ENCODE measurements at regions not wholly inside any gene's neighbourhood (a gene's known extent, or its start where the extent isn't known, plus 50 kb on each side); places are given as distances from the start of the nearest gene placed in this dataset.
"Not testable (repeated sequence)": the region's sequence is repeated elsewhere in the genome, so short reads cannot be mapped to it uniquely, and the experiment has no call there.

DNA sequence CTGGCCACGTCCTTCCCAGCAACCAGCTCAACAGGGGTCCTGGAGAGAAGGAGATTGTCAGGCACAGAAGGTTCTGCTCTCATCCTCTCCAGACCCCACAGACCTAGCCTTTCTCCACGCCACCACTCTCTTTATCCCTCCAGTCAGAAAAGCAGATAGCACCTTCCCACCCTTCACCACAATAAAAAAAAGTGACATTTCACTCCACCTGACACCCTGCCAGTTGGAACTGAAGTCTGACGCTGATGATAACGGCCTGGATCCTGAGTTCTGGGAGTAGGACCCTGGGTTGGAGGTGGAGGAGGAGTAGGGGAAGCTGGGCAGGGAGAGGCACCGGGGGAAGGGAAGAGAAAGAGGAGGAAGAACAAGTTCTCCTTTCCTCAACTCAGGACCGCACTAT, 127.5 kb upstream of the ANO1 start:
- H3K4me3 ChIP-seq (ENCODE audit: low read depth, low read length) = no peak overlapping the region
- no peak for DNase-seq (ENCODE audit: low read depth)
- TF ChIP-seq, protein P1, sequence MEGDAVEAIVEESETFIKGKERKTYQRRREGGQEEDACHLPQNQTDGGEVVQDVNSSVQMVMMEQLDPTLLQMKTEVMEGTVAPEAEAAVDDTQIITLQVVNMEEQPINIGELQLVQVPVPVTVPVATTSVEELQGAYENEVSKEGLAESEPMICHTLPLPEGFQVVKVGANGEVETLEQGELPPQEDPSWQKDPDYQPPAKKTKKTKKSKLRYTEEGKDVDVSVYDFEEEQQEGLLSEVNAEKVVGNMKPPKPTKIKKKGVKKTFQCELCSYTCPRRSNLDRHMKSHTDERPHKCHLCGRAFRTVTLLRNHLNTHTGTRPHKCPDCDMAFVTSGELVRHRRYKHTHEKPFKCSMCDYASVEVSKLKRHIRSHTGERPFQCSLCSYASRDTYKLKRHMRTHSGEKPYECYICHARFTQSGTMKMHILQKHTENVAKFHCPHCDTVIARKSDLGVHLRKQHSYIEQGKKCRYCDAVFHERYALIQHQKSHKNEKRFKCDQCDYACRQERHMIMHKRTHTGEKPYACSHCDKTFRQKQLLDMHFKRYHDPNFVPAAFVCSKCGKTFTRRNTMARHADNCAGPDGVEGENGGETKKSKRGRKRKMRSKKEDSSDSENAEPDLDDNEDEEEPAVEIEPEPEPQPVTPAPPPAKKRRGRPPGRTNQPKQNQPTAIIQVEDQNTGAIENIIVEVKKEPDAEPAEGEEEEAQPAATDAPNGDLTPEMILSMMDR (IDR thresholded peaks at IDR 0.05; ENCODE audit: insufficient read depth, low read depth, low read length) = no peak

DNA sequence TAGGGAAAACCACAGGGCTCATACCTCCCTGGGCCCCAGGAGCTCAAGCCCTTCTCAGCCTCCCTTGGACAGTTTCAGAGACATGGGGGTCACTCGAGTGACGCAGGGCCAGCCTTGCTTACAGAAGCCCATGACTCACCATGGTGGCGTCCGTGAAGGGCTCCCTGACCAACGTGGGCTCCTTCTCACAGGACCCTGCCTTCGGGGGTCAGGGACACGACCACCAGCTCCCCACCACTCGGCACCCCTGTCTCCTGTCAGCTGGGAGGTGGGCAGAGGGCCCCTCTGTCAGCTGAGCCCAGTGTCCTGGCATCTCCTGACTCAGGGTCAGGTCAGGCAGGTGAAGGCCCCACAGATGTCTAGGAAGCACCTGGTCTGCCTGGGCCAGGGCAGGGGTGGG, 126.3 kb upstream of the ANO1 start:
- TF ChIP-seq, protein P1 (IDR thresholded peaks at IDR 0.05; ENCODE audit: insufficient read depth, low read depth, low read length) = no peak
- no peak for DNase-seq (ENCODE audit: low read depth)
- no peak overlapping the region for H3K4me3 ChIP-seq (ENCODE audit: low read depth, low read length)

DNA sequence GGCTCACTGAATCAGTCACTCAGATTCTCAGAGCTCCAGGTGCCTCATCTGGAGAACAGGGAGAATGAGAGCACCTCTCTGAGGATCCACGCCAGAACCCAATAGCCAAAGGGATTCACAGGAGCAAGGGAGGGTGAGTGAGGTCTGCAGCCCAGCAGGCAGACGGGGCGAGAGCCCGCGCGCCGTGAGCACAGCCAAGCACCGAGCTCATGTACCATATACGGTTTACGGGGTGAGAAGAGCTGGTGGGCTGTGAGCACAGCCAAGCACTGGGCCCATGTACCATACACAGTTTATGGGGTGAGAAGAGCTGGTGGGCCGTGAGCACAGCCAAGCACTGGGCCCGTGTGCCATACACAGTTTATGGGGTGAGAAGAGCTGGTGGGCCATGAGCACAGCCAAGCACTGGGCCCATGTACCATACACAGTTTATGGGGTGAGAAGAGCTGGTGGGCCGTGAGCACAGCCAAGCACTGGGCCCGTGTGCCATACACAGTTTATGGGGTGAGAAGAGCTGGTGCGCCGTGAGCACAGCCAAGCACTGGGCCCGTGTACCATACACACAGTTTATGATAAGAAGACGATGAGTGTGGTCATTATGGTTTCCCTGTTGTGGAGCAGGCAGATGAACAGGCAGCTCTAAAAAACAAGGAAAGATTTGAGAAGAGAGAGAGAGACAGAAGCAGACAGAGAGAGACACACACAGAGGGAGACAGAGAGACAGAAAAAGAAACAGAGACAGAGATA, 125.7 kb upstream of the ANO1 start:
- DNase-seq (ENCODE audit: low read depth); H3K4me3 ChIP-seq (ENCODE audit: low read depth, low read length): not testable (repeated sequence)

DNA sequence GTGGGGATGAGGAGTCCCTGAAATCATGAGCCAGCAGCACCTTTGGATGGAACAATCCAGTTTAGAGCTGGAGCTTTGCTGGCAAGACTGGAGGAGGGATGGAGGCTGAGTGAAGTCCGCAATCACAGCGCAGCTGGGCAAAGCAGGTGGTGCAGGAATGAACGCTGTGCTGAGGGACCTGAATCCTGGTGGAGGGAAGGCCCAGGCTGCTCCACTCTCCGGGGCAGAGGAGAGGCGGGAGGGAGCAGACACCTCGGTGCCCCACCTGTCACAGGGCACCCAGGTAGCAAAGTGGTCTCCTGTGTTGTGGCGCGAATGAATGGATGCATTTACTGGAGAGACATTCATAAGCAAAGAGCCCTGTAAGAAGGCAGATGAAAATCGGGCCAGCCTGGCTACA, 124.8 kb upstream of the ANO1 start:
- no peak overlapping the region for H3K4me3 ChIP-seq (ENCODE audit: low read depth, low read length)
- TF ChIP-seq, protein P1 (IDR thresholded peaks at IDR 0.05; ENCODE audit: insufficient read depth, low read depth, low read length) = no peak

DNA sequence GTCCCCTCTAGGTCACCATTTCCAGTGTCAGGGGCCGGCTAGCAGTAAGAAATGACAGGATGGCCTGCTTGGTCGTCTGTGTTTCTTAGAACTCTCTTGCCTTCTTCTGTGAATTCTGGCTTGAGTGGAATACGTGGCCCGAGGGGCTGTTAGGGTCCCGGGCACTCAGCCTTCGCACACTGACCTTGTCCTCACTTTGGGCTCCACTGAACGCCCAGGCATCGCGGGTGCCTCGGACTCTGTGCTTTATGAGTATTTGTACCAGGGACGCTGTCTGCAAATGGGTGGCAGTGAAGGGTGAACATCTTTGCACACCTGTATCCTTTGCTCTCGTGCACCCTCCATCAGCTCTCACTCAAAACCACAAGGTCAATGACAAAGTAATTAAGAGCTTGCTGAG, 123.4 kb upstream of the ANO1 start:
- TF ChIP-seq, protein P1 (IDR thresholded peaks at IDR 0.05; ENCODE audit: insufficient read depth, low read depth, low read length) = no peak
- no peak overlapping the region for H3K4me3 ChIP-seq (ENCODE audit: low read depth, low read length)
- DNase-seq (ENCODE audit: low read depth) = no peak

More for the DNA sequence above, 124.8 kb upstream of the ANO1 start:
- DNase-seq (ENCODE audit: low read depth) = no peak

DNA sequence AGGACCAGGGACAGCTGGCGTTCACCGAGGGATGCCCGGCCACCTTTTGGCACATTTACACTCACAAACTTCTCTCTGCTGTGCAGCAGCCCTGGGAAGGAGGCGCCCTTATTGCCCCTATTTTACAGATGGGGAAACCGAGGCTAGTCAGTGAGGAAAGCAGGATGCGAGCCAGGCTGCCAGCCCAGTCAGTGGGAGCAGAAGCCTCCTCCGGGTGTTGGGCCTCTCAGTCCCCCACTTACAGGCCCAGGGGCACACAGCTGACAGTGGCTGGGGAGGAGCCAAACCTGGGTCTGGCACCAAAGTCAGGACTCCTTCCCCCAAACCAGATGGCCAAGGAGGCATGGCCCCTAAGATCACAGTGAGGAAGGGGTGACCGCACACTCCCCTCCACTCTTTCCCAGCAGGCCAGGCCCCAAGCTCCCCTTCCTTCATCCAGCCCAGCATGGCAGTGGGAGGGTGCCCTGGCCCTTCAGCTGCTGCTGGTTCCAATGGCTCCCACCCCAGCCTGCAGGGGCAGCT, 121.4 kb upstream of the ANO1 start:
- DNase-seq (ENCODE audit: low read depth) = no peak
- TF ChIP-seq, protein P1 (IDR thresholded peaks at IDR 0.05; ENCODE audit: insufficient read depth, low read depth, low read length) = no peak
- H3K4me3 ChIP-seq (ENCODE audit: low read depth, low read length) = no peak overlapping the region

DNA sequence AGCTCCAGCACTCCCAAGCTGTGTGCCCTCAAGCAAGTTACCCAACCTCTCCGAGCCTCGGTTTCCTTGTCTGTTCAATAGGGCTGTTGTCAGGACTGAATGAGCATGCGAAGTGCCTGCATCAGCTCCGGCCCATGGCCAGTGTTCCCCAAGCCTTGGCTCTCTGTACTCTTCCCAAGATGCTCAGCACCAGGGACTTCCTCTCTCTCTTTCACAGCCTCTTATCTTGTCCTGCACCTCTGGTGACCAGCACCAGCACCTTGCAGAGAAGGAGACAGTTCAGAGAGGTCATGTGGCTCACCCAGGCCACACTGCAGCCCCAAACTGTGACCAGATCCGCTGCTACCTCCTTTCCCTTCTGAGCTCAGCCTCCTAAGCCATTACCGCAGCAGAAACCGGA, 120.3 kb upstream of the ANO1 start:
- TF ChIP-seq, protein P1 (IDR thresholded peaks at IDR 0.05; ENCODE audit: insufficient read depth, low read depth, low read length) = no peak
- H3K4me3 ChIP-seq (ENCODE audit: low read depth, low read length) = no peak overlapping the region
- no peak for DNase-seq (ENCODE audit: low read depth)
